Astrocyte of the cerebellum (primary cell): ENCODE measurements at regions not wholly inside any gene's neighbourhood (a gene's known extent, or its start where the extent isn't known, plus 50 kb on each side); places are given as distances from the start of the nearest gene placed in this dataset.

Experiments used
- DNase-seq: peaks from one replicate; pipeline ENCODE4 v3.0.0-alpha.2; 2011; ENCODE audit warnings: low read depth
- H3K4me3 ChIP-seq: 2 replicates; pipeline ENCODE4 v1.5.1; 2011; ENCODE audit warnings: mild to moderate bottlenecking, low read depth, low read length, moderate library complexity
- in situ Hi-C: cut with HindIII; loops from 2 replicates; pipeline ENCODE4 v1.10.0; 2017; ENCODE audit warnings: low sequenced_read_pairs
- TF ChIP-seq, protein P1 (sequence below): IDR thresholded peaks from 2 replicates; pipeline ENCODE4 v1.5.1; 2012; ENCODE audit warnings: low read length, low read depth, moderate library complexity, mild to moderate bottlenecking; ENCODE audit errors: missing control alignments

DNA sequence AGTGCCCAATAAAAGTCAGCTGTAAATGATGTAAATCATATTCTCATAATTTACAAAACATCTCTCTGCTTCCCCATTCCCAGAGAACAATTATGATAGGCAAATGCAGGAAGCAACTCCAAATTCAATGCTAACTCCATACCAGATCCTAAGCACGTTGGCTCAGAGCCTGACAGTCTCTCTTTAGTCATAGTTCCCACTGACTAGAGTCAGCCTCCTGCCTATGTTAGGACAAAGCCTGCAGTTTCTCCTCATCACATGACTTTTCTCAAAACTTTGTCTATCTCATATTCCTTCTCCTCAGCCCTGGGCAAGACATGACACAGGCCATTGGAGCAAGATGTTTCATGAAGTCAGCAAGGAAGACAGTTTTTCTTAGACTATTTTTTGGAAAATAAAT, 101.5 kb upstream of the COL24A1 start:
- H3K4me3 ChIP-seq, result no peak overlapping the region
- TF ChIP-seq, protein P1, sequence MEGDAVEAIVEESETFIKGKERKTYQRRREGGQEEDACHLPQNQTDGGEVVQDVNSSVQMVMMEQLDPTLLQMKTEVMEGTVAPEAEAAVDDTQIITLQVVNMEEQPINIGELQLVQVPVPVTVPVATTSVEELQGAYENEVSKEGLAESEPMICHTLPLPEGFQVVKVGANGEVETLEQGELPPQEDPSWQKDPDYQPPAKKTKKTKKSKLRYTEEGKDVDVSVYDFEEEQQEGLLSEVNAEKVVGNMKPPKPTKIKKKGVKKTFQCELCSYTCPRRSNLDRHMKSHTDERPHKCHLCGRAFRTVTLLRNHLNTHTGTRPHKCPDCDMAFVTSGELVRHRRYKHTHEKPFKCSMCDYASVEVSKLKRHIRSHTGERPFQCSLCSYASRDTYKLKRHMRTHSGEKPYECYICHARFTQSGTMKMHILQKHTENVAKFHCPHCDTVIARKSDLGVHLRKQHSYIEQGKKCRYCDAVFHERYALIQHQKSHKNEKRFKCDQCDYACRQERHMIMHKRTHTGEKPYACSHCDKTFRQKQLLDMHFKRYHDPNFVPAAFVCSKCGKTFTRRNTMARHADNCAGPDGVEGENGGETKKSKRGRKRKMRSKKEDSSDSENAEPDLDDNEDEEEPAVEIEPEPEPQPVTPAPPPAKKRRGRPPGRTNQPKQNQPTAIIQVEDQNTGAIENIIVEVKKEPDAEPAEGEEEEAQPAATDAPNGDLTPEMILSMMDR, result no peak
- in situ Hi-C loops, result no loop called here
- peak; percentile 5 for DNase-seq

DNA sequence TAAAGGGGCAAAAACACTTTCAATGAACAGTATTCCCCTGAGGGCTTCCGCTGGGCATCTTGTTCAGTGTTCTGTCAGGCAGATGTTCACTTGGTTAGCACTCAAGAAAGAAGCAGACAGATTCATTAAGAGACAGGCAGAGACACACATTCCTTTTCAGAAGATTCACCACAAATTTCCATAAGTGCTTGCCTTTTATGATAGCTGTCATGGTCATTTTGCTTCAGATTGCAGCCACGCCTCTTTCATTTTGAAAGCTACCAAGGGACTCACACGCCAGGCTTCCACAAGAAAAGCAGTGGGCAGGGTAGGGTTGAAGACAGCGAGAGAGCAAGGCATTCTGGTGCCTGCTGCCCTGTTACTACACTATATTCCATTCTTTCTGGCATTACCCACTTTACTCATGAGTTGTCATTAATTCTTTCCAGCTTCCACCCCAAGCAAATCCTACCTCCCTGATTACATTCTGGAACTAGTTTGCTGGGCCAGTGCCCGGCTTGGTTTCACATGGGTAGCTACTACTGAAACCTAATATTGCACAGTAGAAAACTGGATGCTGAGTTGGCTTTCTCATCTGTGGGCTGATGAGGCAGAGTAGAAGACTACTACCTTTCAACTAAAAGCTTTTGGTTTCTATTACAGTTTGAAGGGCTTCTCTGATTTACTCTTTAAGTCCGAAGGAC, 91.2 kb upstream of the COL24A1 start:
- DNase-seq, result peak; percentile 6
- in situ Hi-C loops, result no loop called here
- H3K4me3 ChIP-seq, result no peak overlapping the region
- TF ChIP-seq, protein P1, result no peak

DNA sequence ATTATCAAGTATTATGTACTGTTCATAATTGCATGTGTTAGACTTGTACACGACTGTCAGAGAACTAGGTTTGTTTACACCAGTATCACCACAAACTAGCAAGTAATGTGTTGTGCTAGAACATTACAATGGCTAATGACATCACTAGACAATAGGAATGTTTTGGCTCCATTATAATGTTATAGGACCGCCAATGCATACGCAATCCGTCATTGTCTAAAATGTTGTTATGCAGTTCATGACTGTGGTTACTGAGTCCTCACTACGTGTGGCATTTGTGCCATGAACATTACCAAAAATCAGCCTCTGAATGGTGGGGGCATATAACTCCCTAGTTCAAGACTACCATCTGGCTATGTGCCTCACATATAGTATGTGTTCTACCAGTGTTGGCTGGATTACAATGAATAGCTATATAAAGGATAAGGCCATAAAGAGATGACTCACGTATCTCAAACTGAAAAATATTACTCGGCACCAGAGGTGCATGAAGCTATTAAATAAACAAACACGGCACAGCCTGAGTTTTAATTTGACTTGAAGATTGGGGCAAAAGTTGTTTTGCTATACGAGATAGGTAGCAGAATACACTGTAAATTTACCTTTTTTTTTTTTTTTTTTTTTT, 89.1 kb upstream of the COL24A1 start:
- in situ Hi-C loops, result no loop called here
- H3K4me3 ChIP-seq, result no peak overlapping the region
- TF ChIP-seq, protein P1, result no peak
- DNase-seq, result no peak

DNA sequence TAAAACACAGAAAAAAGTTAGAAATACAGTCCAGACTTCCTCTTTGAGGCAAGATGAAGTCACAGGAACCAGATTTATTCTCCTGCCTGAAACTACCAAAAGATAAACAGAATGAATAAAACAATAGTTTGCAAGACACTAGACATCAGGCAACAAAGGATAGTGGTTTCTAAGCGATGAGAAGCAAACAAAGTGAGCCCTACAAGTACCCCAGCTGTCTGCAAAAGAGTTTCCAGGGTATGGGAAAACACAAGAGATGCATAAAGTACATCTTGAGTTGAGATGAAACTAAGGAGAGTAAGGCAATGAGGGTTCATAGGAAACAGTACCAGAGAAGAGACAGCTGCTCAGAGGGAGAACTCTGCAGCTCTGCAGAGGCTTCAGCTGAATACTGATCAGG, 83.3 kb upstream of the COL24A1 start:
- TF ChIP-seq, protein P1, result no peak
- DNase-seq, result no peak
- in situ Hi-C loops, result no loop called here
- H3K4me3 ChIP-seq, result no peak overlapping the region

DNA sequence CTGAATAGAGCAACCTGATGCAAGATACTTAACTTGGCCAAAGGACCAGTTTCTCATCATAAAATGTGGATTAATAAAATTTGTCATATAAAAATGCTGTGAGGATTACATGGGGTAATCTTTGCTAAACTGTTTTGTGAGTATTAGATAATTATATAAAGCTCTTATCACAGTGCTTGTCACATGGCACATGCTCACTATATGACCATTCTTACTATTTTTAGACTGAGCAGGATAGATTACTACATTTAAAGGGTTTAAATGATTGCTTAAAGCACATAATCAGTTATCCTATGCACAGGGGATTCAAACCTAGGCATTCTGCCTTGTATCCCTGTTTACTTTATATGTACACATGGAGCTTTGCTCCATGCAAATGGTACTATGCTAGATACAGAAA, 82.9 kb upstream of the COL24A1 start:
- in situ Hi-C loops, result no loop called here
- TF ChIP-seq, protein P1, result no peak
- no peak for DNase-seq
- no peak overlapping the region for H3K4me3 ChIP-seq

DNA sequence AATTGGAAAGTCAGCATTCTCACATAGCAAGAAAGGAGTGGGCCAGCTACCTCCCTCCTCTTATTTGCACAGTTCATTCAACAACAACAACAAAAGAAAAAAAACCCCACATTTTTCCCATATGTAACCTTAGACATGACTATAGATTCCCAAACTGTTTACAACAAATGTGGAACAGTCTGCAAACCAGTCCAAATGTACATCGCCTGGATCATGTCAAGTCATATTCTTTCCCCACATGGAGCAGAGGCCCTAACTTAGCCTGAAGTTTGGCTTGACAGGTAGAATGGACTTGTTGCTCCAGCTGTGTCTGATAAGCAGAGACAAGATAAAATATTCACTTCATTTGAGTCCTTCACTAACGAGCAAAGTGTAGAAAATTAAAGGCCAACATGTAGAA, 81.7 kb upstream of the COL24A1 start:
- in situ Hi-C loops, result no loop called here
- DNase-seq, result no peak
- TF ChIP-seq, protein P1, result no peak

DNA sequence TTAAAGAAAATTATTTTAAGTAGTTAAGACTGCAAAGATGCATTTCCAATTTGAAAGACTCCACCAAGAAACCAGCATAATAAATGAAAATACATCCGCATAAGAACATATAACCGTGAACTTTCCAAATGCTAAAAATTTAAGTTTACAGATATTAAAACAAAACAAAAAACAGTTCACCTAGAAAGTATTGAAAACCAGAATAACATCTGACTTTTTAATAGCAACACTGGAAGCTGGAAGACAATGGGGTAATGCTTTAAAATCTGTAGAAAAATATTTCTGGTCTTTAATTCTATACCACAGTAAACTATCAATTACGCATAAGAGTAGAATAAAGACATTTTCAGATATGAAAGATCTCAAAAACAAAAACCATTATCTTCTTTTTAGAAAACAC, 79.3 kb upstream of the COL24A1 start:
- DNase-seq, result no peak
- H3K4me3 ChIP-seq, result no peak overlapping the region
- in situ Hi-C loops, result no loop called here
- TF ChIP-seq, protein P1, result no peak

More for the DNA sequence above, 81.7 kb upstream of the COL24A1 start:
- no peak overlapping the region for H3K4me3 ChIP-seq
